ENCODE measurements at regions not wholly inside any gene's neighbourhood (a gene's known extent, or its start where the extent isn't known, plus 50 kb on each side); places are given as distances from the start of the nearest gene placed in this dataset.

DNA sequence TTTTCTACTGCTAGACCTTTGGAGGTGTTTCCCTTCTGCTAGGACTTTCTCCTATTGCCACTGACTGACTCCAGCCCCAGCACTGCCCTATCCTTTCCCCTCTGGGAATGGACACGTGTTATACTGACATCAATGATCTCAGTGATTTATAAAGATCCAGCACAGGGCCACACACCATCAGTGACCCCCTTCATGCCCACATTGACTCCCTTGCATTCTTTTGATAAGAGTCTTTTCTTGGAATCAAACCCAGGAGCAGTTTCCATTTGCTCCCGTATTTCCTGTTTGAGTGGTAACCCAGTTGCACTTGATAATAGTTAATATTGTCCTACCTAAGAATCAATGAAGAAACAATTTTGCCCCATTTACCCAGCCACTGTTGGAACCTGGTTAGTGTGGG is 501.0 kb upstream of the USP24 start:
- TF ChIP-seq, protein P1, sequence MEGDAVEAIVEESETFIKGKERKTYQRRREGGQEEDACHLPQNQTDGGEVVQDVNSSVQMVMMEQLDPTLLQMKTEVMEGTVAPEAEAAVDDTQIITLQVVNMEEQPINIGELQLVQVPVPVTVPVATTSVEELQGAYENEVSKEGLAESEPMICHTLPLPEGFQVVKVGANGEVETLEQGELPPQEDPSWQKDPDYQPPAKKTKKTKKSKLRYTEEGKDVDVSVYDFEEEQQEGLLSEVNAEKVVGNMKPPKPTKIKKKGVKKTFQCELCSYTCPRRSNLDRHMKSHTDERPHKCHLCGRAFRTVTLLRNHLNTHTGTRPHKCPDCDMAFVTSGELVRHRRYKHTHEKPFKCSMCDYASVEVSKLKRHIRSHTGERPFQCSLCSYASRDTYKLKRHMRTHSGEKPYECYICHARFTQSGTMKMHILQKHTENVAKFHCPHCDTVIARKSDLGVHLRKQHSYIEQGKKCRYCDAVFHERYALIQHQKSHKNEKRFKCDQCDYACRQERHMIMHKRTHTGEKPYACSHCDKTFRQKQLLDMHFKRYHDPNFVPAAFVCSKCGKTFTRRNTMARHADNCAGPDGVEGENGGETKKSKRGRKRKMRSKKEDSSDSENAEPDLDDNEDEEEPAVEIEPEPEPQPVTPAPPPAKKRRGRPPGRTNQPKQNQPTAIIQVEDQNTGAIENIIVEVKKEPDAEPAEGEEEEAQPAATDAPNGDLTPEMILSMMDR (conservative IDR thresholded peaks at IDR 0.05; ENCODE audit: low read length), result no peak
- TF ChIP-seq EZH2phosphoT487 (IDR thresholded peaks at IDR 0.05; ENCODE audit: borderline replicate concordance, low read depth, low read length), result no peak
